Chondrocyte (in vitro differentiated cells): ENCODE measurements at regions not wholly inside any gene's neighbourhood (a gene's known extent, or its start where the extent isn't known, plus 50 kb on each side); places are given as distances from the start of the nearest gene placed in this dataset.
A peak's percentile ranks its signal among the peaks of the same experiment; 100 is the strongest.

Experiments used
- DNase-seq: peaks from one replicate; pipeline ENCODE4 v3.0.0; 2021; ENCODE audit warnings: mixed read lengths, low spot score
- H3K27ac Mint-ChIP-seq: one replicate; pipeline ENCODE4 v1.8.0; 2021; ENCODE audit warnings: mild to moderate bottlenecking, moderate library complexity, mixed read lengths; ENCODE audit not compliant: unreplicated experiment
- H3K27me3 Mint-ChIP-seq: 2 replicates; pipeline ENCODE4 v1.8.0; 2021; ENCODE audit warnings: low read depth, mixed read lengths
- H3K36me3 Mint-ChIP-seq: 2 replicates; pipeline ENCODE4 v1.8.0; 2021; ENCODE audit warnings: low read depth, mixed read lengths
- H3K4me1 Mint-ChIP-seq: 2 replicates; pipeline ENCODE4 v1.8.0; 2021; ENCODE audit warnings: low read depth, mild to moderate bottlenecking, mixed read lengths
- H3K4me3 Mint-ChIP-seq: one replicate; pipeline ENCODE4 v1.8.0; 2021; ENCODE audit warnings: mild to moderate bottlenecking, moderate library complexity, mixed read lengths; ENCODE audit not compliant: unreplicated experiment
- H3K9me3 Mint-ChIP-seq: 2 replicates; pipeline ENCODE4 v1.8.0; 2021; ENCODE audit warnings: low read depth, mixed read lengths
- TF ChIP-seq, protein P1 (sequence below): fragments of 200-600 bp; sonication (generic); IDR thresholded peaks from 2 replicates; pipeline ENCODE4 v1.5.0; 2021; ENCODE audit warnings: antibody characterized with exemption, mild to moderate bottlenecking, moderate library complexity

DNA sequence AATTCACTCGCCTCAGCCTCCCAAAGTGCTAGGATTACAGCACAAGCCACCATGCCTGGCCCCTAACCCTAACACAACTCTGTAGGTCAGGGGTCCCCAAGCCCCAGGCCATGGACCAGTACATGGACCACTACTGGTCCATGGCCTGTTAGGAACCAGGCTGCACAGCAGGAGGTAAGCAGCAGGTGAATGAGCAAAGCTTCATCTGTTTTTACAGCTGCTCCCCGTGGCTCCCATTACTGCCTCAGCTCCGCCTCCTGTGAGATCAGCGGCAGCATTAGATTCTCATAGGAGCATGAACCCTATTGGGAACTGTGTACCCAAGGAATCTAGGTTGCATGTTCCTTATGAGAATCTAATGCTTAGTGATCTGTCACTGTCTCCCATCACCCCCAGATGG is 201.7 kb downstream of the NRP2 start:
- peaks cover 18% of the 10 kb centered on the region for H3K4me1 Mint-ChIP-seq
- H3K36me3 Mint-ChIP-seq, result peaks cover 1% of the 10 kb centered on the region

DNA sequence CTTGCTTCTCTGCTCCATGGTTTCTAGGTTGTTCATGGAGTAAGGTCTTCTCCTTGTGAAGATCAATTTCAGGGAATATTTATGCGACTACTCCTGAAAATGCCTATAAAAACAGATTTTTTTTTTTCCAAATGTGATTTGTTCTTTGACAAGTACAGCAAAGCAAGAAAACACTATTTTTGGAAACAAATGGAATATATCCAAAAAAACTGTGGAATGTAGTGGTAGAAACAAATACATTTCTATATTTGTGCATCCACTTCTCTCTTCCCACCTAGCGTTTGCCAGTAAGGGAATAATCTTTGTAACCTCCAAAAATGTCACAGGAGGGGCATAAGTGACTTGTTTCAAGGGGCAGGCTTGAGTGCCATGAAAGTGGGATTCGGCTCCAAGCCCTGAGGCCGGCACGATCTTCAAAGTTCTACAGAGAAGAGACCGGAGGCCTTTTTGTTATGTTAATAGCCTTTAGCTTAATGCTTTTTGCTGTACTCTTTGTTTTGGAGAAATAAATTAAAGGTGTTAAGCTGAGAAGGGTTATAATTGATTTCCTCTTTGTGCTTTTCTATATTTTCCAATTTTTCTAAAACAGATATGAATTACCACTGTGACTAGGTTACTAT is 200.6 kb downstream of the NRP2 start:
- Mint-ChIP-seq H3K9me3 (no peaks in the 10 kb centered on the region), H3K36me3 (peaks cover 1% of the 10 kb centered on the region), H3K27me3 (peaks cover 19% of the 10 kb centered on the region), H3K4me3 (no peak overlapping the region), H3K4me1 (peaks cover 18% of the 10 kb centered on the region), H3K27ac (no peak overlapping the region)
- TF ChIP-seq, protein P1, sequence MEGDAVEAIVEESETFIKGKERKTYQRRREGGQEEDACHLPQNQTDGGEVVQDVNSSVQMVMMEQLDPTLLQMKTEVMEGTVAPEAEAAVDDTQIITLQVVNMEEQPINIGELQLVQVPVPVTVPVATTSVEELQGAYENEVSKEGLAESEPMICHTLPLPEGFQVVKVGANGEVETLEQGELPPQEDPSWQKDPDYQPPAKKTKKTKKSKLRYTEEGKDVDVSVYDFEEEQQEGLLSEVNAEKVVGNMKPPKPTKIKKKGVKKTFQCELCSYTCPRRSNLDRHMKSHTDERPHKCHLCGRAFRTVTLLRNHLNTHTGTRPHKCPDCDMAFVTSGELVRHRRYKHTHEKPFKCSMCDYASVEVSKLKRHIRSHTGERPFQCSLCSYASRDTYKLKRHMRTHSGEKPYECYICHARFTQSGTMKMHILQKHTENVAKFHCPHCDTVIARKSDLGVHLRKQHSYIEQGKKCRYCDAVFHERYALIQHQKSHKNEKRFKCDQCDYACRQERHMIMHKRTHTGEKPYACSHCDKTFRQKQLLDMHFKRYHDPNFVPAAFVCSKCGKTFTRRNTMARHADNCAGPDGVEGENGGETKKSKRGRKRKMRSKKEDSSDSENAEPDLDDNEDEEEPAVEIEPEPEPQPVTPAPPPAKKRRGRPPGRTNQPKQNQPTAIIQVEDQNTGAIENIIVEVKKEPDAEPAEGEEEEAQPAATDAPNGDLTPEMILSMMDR, result no peak
- no peak for DNase-seq

More for the DNA sequence above, 201.7 kb downstream of the NRP2 start:
- TF ChIP-seq, protein P1, result no peak
- Mint-ChIP-seq H3K4me3 (no peak overlapping the region), H3K27me3 (peaks cover 15% of the 10 kb centered on the region), H3K9me3 (no peaks in the 10 kb centered on the region), H3K27ac (no peak overlapping the region)
- DNase-seq, result no peak

DNA sequence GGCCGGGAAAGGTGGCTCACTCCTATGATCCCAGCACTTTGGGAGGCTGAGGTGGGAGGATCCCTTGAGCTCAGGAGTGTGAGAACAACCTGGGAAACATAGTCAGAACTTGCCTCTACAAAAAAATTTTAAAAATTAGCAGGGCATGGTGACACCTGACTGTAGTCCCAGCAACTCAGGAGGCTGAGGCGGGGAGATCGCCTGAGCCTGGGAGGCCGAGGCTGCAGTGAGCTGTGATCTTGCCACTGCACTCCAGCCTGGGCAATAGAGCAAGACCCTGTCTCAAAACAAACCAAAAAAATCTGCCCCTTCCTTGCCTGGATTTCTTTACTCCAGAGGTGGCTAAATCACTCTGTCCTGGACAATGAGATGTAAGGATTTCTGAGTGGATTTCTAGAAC is 197.7 kb downstream of the NRP2 start:
- Mint-ChIP-seq H3K4me1 (peaks cover 18% of the 10 kb centered on the region), H3K9me3 (no peaks in the 10 kb centered on the region), H3K27me3 (peaks cover 19% of the 10 kb centered on the region), H3K27ac (no peak overlapping the region), H3K4me3 (no peak overlapping the region), H3K36me3 (peaks cover 1% of the 10 kb centered on the region)
- TF ChIP-seq, protein P1, result no peak
- no peak for DNase-seq

DNA sequence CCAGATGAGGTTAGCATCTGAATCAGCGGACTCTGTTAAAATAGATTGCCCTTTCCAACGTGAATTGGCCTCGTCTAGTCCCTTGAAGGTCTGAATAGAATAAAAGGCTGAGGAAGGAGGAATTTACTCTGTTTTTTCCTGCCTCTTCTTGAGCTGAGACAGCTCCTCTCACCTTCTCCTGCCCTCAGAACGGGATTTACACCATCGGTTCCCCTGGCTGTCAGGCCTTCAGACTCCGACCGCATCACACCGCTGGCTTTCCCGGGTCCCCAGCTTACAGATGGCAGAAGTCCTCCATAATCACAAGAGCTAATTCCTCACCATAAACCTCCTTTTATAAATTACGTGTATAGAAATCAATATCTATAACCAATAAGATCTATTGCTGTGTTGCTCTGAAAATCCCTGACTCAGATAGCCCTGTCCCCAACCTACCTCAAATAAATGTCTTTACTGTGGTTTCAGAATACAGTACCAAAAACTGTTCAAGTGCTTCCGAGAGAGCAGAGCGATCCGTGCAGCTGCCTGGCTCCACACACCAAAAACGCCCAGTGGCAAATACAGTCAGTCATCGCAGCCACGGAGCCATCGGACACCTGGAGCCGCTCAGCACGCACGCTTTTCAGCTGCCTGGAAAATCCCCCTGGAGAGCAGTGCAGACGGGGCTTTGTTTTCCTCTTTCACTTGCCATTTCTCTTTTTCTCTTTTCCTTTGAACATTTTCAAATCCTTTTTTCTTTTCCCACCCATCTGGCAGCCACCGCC is 196.9 kb downstream of the NRP2 start:
- Mint-ChIP-seq H3K27ac (no peak overlapping the region), H3K4me3 (peak overlapping the region; percentile 45), H3K27me3 (peaks cover 22% of the 10 kb centered on the region), H3K4me1 (peaks cover 18% of the 10 kb centered on the region), H3K36me3 (peaks cover 1% of the 10 kb centered on the region), H3K9me3 (peaks cover 3% of the 10 kb centered on the region)
- no peak for DNase-seq
- TF ChIP-seq, protein P1, result peak; percentile 7

DNA sequence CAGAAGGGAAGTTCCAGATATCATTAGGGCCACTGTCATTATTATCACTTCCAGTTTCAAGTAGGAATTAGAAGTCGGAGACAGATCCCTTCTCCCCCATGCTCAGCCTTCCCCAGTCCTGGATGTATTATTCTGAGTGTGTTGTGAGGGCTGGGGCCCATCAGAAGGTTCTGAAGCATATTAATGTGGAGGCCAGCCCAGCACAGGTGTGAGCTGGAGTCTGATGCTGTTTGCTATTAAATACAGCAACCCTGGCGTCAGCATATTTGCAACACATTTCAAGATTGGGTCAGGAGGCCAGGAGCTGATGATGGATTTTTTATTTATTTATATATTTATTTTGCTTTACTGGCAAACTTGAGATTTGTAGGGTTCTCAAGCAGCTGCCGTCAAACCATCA is 195.2 kb downstream of the NRP2 start:
- Mint-ChIP-seq H3K4me3 (no peak overlapping the region), H3K27ac (no peak overlapping the region), H3K36me3 (peaks cover 1% of the 10 kb centered on the region), H3K27me3 (peaks cover 26% of the 10 kb centered on the region), H3K4me1 (peaks cover 9% of the 10 kb centered on the region), H3K9me3 (peaks cover 3% of the 10 kb centered on the region)
- DNase-seq, result no peak
- TF ChIP-seq, protein P1, result no peak
